Thyroid gland (tissue), 4 donors: ENCODE measurements at regions not wholly inside any gene's neighbourhood (a gene's known extent, or its start where the extent isn't known, plus 50 kb on each side); places are given as distances from the start of the nearest gene placed in this dataset. TPM values are rescaled to one million over a fixed set of nuclear protein-coding genes. Genes with fewer than 3 reads are reported as not detected.

Experiments used
- DNase-seq, 2 donors: peaks; one replicate each; pipeline ENCODE4 v3.0.0-alpha.2; 2019
- H3K27ac ChIP-seq, 3 donors: fragments of 200-600 bp; sonication (generic); 1 replicate in 2 of 3; 2 replicates in 1 of 3; pipeline ENCODE4 v1.5.1; 2016 to 2019; ENCODE audit warnings: mild to moderate bottlenecking in 1 of 3, moderate library complexity in 1 of 3
- H3K27me3 ChIP-seq: fragments of 200-600 bp; sonication (generic); one replicate; pipeline ENCODE4 v1.5.1; 2019
- H3K36me3 ChIP-seq, 2 donors: fragments of 200-600 bp; sonication (generic); one replicate each; pipeline ENCODE4 v1.5.1; 2016 to 2019
- H3K4me1 ChIP-seq, 2 donors: fragments of 200-600 bp; sonication (generic); one replicate each; pipeline ENCODE4 v1.5.1; 2017 to 2019
- H3K4me3 ChIP-seq, 3 donors: fragments of 200-600 bp; sonication (generic); replicated peaks in 1 of 3; 1 replicate in 2 of 3; 2 replicates in 1 of 3; pipeline ENCODE4 v1.5.1; 2016; ENCODE audit warnings: mild to moderate bottlenecking in 1 of 3
- H3K9me3 ChIP-seq: fragments of 200-600 bp; sonication (generic); one replicate; pipeline ENCODE4 v1.5.1; 2017
- CTCF ChIP-seq, 6 experiments: fragments of 200-600 bp in 3 of 6; fragments of 450-650 bp in 3 of 6; sonication (generic) in 3 of 6; IDR thresholded peaks; one replicate each; pipeline ENCODE4 v1.5.1; 2016 to 2019; ENCODE audit warnings: antibody characterized with exemption in 6 of 6, mild to moderate bottlenecking in 2 of 6, inconsistent platforms in 1 of 6, moderate library complexity in 1 of 6
- POLR2A ChIP-seq, 2 donors: fragments of 450-650 bp; IDR thresholded peaks; one replicate each; pipeline ENCODE4 v1.6.1; 2017; ENCODE audit warnings: antibody characterized with exemption in 2 of 2, mild to moderate bottlenecking in 2 of 2, moderate library complexity in 1 of 2
- WGBS, 2 donors: methylation state at CpG; one replicate each; pipeline ENCODE4 v1.1.5; 2017; 5-methylcytosine and 5-hydroxymethylcytosine counted together
- intact Hi-C: fragments of 100-400 bp; cut with DNase I; formaldehyde crosslinking; loops from one replicate; pipeline ENCODE4 v1.15.1; 2023
- small RNA-seq: library from RNA; depleted of rRNA; stranded (forward); fragments of <200 nt; gene quantifications from one replicate; pipeline ENCODE3, GENCODE V24; 2016

- TF ChIP-seq CTCF (IDR thresholded peaks at IDR 0.05): no peak
- TF ChIP-seq POLR2A (IDR thresholded peaks at IDR 0.05): no peak
- Histone ChIP-seq H3K9me3 (no peaks in the 10 kb centered on the region), H3K4me1 (no peaks in the 10 kb centered on the region), H3K27ac (no peak overlapping the region), H3K4me3 (no peak overlapping the region), H3K36me3 (no peaks in the 10 kb centered on the region), H3K27me3 (no peaks in the 10 kb centered on the region)
- intact Hi-C loops: no loop called here
- no peak for DNase-seq
- whole genome bisulfite sequencing, 2 donors: 58 to 64% methylated on average over 3 of the region's 3 CpGs
Observed at GRCh38 chr12:53887006-53887405, 51.6 kb upstream of the HOXC13 start.

GRCh38 chr12:53887881-53888280, 50.8 kb upstream of the HOXC13 start:
- Histone ChIP-seq H3K36me3 (no peaks in the 10 kb centered on the region), H3K27me3 (no peaks in the 10 kb centered on the region), H3K27ac (no peak overlapping the region), H3K4me3 (no peak overlapping the region), H3K9me3 (no peaks in the 10 kb centered on the region), H3K4me1 (no peaks in the 10 kb centered on the region)
- intact Hi-C loops: no loop called here
- DNase-seq: no peak
- TF ChIP-seq POLR2A (IDR thresholded peaks at IDR 0.05) (no peak), CTCF (IDR thresholded peaks at IDR 0.05) (no peak)
- WGBS, 2 donors: 90 to 91% methylated on average over 2 of the region's 2 CpGs

Small RNA genes lying in the stretch of these regions (small RNA-seq; reads per million reads assigned to genes)
- not detected for gene RN7SKP289
